DMS79 (cell line): ENCODE measurements at regions not wholly inside any gene's neighbourhood (a gene's known extent, or its start where the extent isn't known, plus 50 kb on each side); places are given as distances from the start of the nearest gene placed in this dataset.
"Not testable (repeated sequence)": the region's sequence is repeated elsewhere in the genome, so short reads cannot be mapped to it uniquely, and the experiment has no call there.

Source experiments
- DNase-seq: peaks from one replicate; lab custom pipeline; 2025; lab: John Stamatoyannopoulos, UW

GRCh38 chr9:33623658-33624586 is 99.9 kb downstream of the ANKRD18B start:
- peak; percentile 41 for DNase-seq

GRCh38 chr9:33628318-33628717 is 104.3 kb downstream of the ANKRD18B start:
- DNase-seq, result not testable (repeated sequence)

GRCh38 chr9:33628865-33629410 is 104.9 kb downstream of the ANKRD18B start:
- no peak for DNase-seq

- DNase-seq, result no peak
These were observed 109.6 kb downstream of the ANKRD18B start for GRCh38 chr9:33633636-33634035.

- DNase-seq, result no peak
These were observed 113.8 kb downstream of the ANKRD18B start for GRCh38 chr9:33637881-33638280.

- no peak for DNase-seq
These were observed 114.4 kb downstream of the ANKRD18B start for GRCh38 chr9:33638391-33638915.

GRCh38 chr9:33645706-33646105 is 121.7 kb downstream of the ANKRD18B start:
- no peak for DNase-seq

- DNase-seq, result no peak
These were observed 125.4 kb downstream of the ANKRD18B start for GRCh38 chr9:33649463-33649862.

GRCh38 chr9:33651125-33651524 is 127.1 kb downstream of the ANKRD18B start:
- DNase-seq, result no peak

GRCh38 chr9:33659921-33660320 is 135.4 kb upstream of the PRSS3 start:
- DNase-seq, result no peak

GRCh38 chr9:33660772-33661171 is 134.6 kb upstream of the PRSS3 start:
- no peak for DNase-seq

- DNase-seq, result no peak
These were observed 134.2 kb upstream of the PRSS3 start for GRCh38 chr9:33661176-33661575.

GRCh38 chr9:33662871-33663270 is 132.5 kb upstream of the PRSS3 start:
- no peak for DNase-seq

GRCh38 chr9:33676194-33676745 is 119.1 kb upstream of the PRSS3 start:
- DNase-seq, result not testable (repeated sequence)

GRCh38 chr9:33676746-33677505 is 118.4 kb upstream of the PRSS3 start:
- DNase-seq, result peak; percentile 21

- DNase-seq, result no peak
These were observed 117.9 kb upstream of the PRSS3 start for GRCh38 chr9:33677506-33677809.

- DNase-seq, result no peak
These were observed 117.4 kb upstream of the PRSS3 start for GRCh38 chr9:33677961-33678360.

- no peak for DNase-seq
These were observed 112.8 kb upstream of the PRSS3 start for GRCh38 chr9:33682551-33682950.

- no peak for DNase-seq
These were observed 110.5 kb upstream of the PRSS3 start for GRCh38 chr9:33684831-33685230.

- DNase-seq, result no peak
These were observed 108.4 kb upstream of the PRSS3 start for GRCh38 chr9:33686942-33687341.

- no peak for DNase-seq
These were observed 107.6 kb upstream of the PRSS3 start for GRCh38 chr9:33687779-33688178.

- DNase-seq, result no peak
These were observed 105.0 kb upstream of the PRSS3 start for GRCh38 chr9:33690143-33690933.
